ENCODE measurements at regions not wholly inside any gene's neighbourhood (a gene's known extent, or its start where the extent isn't known, plus 50 kb on each side); places are given as distances from the start of the nearest gene placed in this dataset.

DNA sequence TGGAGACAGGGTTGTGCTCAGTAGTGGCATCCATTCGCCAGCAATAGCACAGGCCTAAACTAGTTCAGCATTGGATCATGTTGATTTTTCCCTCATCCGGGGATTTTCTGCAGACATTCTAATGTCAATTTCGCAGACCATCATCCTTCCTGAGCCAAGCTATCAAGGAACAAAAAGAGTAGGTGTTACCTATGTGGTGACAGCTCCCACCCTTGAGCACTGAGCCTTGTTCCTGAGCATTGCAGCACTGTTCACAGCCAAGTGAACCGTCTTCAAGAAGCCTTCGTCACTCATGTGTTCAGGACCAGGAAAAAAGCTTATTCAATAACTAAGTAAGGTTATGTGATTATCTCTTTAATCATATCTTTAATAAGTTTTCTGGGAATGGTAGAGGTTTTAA lies 576.2 kb downstream of the UQCRFS1 start:
- H4K20me1 ChIP-seq (ENCODE audit: insufficient read depth, low read length): no peaks in the 10 kb centered on the region
- H2AFZ ChIP-seq (ENCODE audit: low read length): no peak overlapping the region
- DNase-seq (ENCODE audit: insufficient read length, low spot score, missing footprints): no peak
- no peak overlapping the region for H3K27ac ChIP-seq (ENCODE audit: low read depth, low read length)
- TF ChIP-seq, protein P1, sequence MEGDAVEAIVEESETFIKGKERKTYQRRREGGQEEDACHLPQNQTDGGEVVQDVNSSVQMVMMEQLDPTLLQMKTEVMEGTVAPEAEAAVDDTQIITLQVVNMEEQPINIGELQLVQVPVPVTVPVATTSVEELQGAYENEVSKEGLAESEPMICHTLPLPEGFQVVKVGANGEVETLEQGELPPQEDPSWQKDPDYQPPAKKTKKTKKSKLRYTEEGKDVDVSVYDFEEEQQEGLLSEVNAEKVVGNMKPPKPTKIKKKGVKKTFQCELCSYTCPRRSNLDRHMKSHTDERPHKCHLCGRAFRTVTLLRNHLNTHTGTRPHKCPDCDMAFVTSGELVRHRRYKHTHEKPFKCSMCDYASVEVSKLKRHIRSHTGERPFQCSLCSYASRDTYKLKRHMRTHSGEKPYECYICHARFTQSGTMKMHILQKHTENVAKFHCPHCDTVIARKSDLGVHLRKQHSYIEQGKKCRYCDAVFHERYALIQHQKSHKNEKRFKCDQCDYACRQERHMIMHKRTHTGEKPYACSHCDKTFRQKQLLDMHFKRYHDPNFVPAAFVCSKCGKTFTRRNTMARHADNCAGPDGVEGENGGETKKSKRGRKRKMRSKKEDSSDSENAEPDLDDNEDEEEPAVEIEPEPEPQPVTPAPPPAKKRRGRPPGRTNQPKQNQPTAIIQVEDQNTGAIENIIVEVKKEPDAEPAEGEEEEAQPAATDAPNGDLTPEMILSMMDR (IDR thresholded peaks at IDR 0.05; ENCODE audit: extremely low read depth, low read depth, low read length): no peak
- H3K4me2 ChIP-seq (ENCODE audit: insufficient read depth, low read length): no peak overlapping the region
- no peaks in the 10 kb centered on the region for H3K79me2 ChIP-seq (ENCODE audit: insufficient read depth, low read length)
- peaks cover 3% of the 10 kb centered on the region for H3K9me3 ChIP-seq (ENCODE audit: low read depth, low read length)
- no peaks in the 10 kb centered on the region for H3K4me1 ChIP-seq (ENCODE audit: insufficient read depth, low read length)
- H3K36me3 ChIP-seq (ENCODE audit: insufficient read depth, low read length): no peaks in the 10 kb centered on the region
- H3K27me3 ChIP-seq (ENCODE audit: insufficient read depth, low read length): no peaks in the 10 kb centered on the region
- H3K4me3 ChIP-seq (ENCODE audit: insufficient read depth, low read length): no peak overlapping the region

DNA sequence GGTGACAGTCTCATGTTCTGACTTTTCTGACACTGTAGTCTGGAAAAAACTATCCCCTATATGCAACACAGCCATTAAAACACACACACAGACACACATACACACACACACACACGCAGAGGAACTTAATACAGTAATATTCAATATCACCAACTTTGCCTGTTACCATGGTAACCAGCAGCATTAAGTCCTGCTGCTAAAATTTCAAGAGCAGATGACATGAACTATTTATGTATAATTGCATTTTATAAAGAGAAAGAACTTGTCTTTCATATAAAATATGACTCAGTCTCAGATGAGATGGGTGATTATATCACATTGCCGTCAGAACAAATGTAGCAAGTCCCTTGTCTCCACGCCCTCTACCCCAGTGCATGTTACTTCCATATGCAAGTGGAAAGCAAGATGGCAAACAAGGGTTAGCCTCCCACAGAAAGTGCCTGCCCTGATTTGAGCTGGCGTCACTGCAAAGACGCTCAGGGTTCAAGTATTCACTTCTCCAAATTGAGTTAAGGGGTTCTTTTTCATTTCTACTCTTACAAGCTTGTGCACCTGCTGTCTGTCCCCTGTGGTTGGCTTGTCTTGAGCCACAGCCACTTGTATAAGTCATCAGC lies 576.8 kb downstream of the UQCRFS1 start:
- no peaks in the 10 kb centered on the region for H3K36me3 ChIP-seq (ENCODE audit: insufficient read depth, low read length)
- TF ChIP-seq, protein P1 (IDR thresholded peaks at IDR 0.05; ENCODE audit: extremely low read depth, low read depth, low read length): no peak
- peaks cover 3% of the 10 kb centered on the region for H3K9me3 ChIP-seq (ENCODE audit: low read depth, low read length)
- DNase-seq (ENCODE audit: insufficient read length, low spot score, missing footprints): no peak
- H3K27ac ChIP-seq (ENCODE audit: low read depth, low read length): no peak overlapping the region
- no peaks in the 10 kb centered on the region for H3K79me2 ChIP-seq (ENCODE audit: insufficient read depth, low read length)
- H3K27me3 ChIP-seq (ENCODE audit: insufficient read depth, low read length): no peaks in the 10 kb centered on the region
- H3K4me1 ChIP-seq (ENCODE audit: insufficient read depth, low read length): no peaks in the 10 kb centered on the region
- no peaks in the 10 kb centered on the region for H4K20me1 ChIP-seq (ENCODE audit: insufficient read depth, low read length)
- no peak overlapping the region for H3K4me2 ChIP-seq (ENCODE audit: insufficient read depth, low read length)
- H2AFZ ChIP-seq (ENCODE audit: low read length): no peak overlapping the region
- no peak overlapping the region for H3K4me3 ChIP-seq (ENCODE audit: insufficient read depth, low read length)

DNA sequence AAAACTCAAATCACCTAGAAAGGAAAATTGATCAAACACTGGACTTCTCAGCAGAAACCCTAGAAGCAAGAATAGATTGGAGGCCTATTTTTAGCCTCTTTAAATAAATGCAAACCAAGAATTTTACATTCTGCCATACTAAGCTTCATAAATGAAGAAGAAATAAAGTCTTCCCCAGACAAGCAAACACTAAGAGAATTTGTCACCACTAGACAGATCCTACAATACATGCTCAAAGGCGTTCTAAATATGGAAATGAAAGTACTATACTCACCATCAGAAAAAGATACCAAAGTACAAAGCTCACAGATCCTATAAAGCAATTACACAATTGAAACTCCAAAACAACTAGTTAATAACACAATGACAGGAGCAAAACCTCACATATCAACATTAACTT lies 578.1 kb downstream of the UQCRFS1 start:
- Histone ChIP-seq H4K20me1 (ENCODE audit: insufficient read depth, low read length) (no peaks in the 10 kb centered on the region), H3K79me2 (ENCODE audit: insufficient read depth, low read length) (no peaks in the 10 kb centered on the region), H3K9me3 (ENCODE audit: low read depth, low read length) (peaks cover 3% of the 10 kb centered on the region), H3K27me3 (ENCODE audit: insufficient read depth, low read length) (no peaks in the 10 kb centered on the region), H3K4me1 (ENCODE audit: insufficient read depth, low read length) (no peaks in the 10 kb centered on the region), H3K4me3 (ENCODE audit: insufficient read depth, low read length) (no peak overlapping the region), H3K27ac (ENCODE audit: low read depth, low read length) (no peak overlapping the region), H2AFZ (ENCODE audit: low read length) (no peak overlapping the region), H3K4me2 (ENCODE audit: insufficient read depth, low read length) (no peak overlapping the region), H3K36me3 (ENCODE audit: insufficient read depth, low read length) (no peaks in the 10 kb centered on the region)
- TF ChIP-seq, protein P1 (IDR thresholded peaks at IDR 0.05; ENCODE audit: extremely low read depth, low read depth, low read length): no peak
- DNase-seq (ENCODE audit: insufficient read length, low spot score, missing footprints): no peak

DNA sequence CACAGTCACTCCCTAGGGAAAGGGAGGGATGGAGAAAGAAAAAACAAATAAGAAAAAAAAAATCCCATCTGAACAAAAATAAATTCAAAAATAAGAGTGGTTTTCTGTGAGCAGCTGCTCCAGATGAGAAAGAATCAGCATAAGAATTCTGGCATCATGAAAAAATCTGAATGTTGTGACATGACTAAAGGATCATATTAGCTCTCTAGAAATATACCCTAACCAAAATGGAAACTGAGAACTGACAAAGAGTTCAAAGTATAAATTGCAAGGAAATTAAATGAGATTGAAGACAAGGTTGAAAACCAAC lies 579.0 kb downstream of the UQCRFS1 start:
- Histone ChIP-seq H3K27ac (ENCODE audit: low read depth, low read length) (no peak overlapping the region), H3K4me2 (ENCODE audit: insufficient read depth, low read length) (no peak overlapping the region), H3K36me3 (ENCODE audit: insufficient read depth, low read length) (no peaks in the 10 kb centered on the region), H3K9me3 (ENCODE audit: low read depth, low read length) (peaks cover 3% of the 10 kb centered on the region), H3K4me3 (ENCODE audit: insufficient read depth, low read length) (no peak overlapping the region), H2AFZ (ENCODE audit: low read length) (no peak overlapping the region), H3K79me2 (ENCODE audit: insufficient read depth, low read length) (no peaks in the 10 kb centered on the region), H3K4me1 (ENCODE audit: insufficient read depth, low read length) (no peaks in the 10 kb centered on the region), H3K27me3 (ENCODE audit: insufficient read depth, low read length) (no peaks in the 10 kb centered on the region), H4K20me1 (ENCODE audit: insufficient read depth, low read length) (no peaks in the 10 kb centered on the region)
- no peak for DNase-seq (ENCODE audit: insufficient read length, low spot score, missing footprints)
- TF ChIP-seq, protein P1 (IDR thresholded peaks at IDR 0.05; ENCODE audit: extremely low read depth, low read depth, low read length): no peak

All from osteoblast (primary cell).